ENCODE measurements at regions not wholly inside any gene's neighbourhood (a gene's known extent, or its start where the extent isn't known, plus 50 kb on each side); places are given as distances from the start of the nearest gene placed in this dataset.

DNA sequence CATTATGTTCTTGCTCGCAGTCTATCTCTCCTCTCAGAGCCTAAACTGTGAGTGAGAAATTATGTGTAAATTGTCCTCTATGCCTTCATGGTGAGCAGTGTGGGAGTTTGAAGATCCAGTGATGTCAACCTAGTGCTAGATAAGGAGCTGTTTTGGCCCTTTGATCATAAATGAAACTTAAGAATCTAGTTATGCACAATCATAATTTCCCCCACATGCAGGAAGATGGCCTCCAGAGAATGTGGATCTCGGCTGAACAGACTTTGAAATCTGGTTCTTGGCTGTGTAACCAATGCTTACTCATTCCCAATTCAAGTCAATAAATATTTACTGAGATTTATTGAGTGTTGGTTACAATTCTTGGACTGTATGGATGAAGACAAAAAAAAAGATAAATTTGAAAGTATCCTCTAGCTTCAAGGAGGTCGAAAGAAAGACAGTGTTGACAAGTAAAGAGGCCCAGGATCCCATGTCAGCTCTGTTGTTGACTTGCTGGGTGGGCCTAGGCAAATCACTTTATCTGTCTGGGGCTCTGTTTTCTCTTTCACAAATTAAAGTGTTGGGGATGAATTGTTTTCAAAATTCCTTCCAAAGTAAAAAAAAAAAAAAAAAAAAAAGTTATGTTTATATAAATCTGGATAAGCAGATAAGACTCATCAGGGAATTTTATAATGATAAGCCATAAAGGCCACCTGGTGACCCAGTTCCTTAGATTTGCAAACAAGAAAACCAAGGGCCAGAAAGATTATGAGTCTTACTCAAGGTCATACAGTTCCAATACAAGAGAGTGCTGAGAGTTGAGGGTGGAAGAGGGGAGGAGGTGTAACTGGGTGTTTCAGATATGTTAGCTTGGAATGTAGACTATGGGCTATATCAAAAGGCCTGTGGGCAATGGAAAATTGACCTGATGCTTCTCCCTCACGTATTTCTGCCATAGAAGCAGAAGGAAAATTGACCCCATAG is 969.9 kb downstream of the KCNMA1 start:
- DNase-seq (ENCODE audit: low read depth in 4 of 4, low spot score in 3 of 4) = no peak

DNA sequence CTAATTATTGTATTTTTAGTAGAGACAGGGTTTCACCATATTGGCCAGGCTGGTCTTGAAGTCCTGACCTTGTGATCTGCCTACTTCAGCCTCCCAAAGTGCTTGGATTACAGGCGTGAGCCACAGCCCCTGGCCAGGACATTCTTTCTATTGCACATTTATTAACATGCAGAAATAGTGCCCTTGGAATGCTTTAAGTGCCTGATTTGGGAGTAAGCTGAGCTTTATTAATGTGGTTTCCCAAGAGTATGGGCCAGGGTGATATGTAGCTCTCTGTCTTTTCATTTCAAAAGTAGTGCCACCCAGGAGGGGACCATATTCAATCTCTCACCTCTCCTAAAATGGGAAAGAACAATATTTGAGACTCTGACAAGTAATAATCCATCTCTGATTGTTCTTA is 970.7 kb downstream of the KCNMA1 start:
- DNase-seq (ENCODE audit: low read depth in 4 of 4, low spot score in 3 of 4) = no peak

GRCh38 chr10:76665029-76665428 is 972.6 kb downstream of the KCNMA1 start:
- no peak for DNase-seq (ENCODE audit: low read depth in 4 of 4, low spot score in 3 of 4)

DNA sequence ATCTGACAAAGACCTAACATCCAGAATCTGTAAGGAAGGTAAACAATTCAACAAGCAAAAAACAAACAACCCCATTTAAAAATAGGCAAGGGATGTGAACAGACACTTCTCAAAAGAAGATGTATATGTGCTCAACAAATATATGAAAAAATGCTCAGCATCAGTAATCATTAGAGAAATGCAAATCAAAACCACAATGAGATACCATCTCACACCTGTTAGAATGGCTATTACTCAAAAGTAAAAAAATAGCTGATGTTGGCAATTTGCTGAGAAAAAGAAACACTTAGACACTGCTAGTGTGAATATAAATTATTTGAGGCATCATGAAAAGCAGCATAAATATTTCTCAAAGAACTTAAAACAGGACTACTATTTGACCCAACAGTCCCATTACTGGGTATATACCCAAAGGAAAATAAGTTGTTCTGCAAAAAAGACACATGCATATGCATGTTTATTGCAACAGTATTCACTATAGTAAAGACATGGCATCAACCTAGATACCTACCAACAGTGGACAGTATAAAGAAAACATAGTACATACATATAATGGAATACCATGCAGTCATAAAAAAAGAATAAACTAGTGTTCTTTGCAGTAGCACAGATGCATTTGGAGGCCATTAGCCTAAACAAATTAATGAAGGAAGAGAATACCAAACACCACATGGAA is 980.1 kb downstream of the KCNMA1 start:
- no peak for DNase-seq (ENCODE audit: low read depth in 4 of 4, low spot score in 3 of 4)

- no peak for DNase-seq (ENCODE audit: low read depth in 4 of 4, low spot score in 3 of 4)
Observed at GRCh38 chr10:76651154-76651553, 986.5 kb downstream of the KCNMA1 start.

DNA sequence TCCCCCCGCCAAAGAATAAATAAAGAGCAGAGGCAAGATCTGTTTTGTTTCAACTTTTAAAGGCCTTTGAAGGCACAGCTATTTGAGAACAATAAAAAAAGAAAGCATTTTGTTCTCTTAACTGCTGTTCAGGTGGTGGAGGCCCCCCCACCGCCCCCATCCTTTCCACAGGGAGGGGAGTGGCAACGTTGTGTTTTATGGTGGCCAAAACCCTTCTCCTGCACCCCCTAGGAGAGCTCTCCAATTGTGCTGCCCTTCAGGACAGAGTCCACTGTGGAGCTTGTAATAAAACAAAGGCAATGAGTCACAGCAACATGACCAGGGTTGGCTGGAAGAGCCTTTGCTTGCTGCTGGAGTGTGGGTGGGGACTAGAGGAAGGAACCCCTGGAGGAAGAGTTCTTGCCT is 987.9 kb downstream of the KCNMA1 start:
- DNase-seq (ENCODE audit: low read depth in 4 of 4, low spot score in 3 of 4) = no peak

- DNase-seq (ENCODE audit: low read depth in 4 of 4, low spot score in 3 of 4) = no peak
Observed at GRCh38 chr10:76649254-76649653, 988.4 kb downstream of the KCNMA1 start.

GRCh38 chr10:76647301-76647700 is 990.3 kb downstream of the KCNMA1 start:
- no peak for DNase-seq (ENCODE audit: low read depth in 4 of 4, low spot score in 3 of 4)

GRCh38 chr10:76645341-76645740 is 992.3 kb downstream of the KCNMA1 start:
- no peak for DNase-seq (ENCODE audit: low read depth in 4 of 4, low spot score in 3 of 4)

DNA sequence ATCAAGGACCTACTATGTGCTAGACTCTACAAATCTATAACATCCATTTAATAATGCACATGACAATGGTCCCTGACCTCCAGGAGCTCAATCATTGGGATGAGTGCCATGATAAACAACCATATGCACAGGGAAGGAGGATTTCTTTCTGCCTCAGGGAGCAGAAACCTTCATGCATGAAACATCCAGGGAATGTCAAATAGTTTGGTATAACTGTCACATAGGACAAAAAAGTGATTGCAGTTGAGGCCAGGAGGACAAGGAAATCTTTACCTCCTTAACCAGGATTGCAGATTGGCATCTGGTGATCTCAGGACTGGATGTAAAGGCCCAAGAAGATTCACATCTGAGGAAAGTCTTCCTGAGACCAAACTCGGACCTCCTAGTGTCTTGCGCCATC is 993.1 kb downstream of the KCNMA1 start:
- no peak for DNase-seq (ENCODE audit: low read depth in 4 of 4, low spot score in 3 of 4)

DNA sequence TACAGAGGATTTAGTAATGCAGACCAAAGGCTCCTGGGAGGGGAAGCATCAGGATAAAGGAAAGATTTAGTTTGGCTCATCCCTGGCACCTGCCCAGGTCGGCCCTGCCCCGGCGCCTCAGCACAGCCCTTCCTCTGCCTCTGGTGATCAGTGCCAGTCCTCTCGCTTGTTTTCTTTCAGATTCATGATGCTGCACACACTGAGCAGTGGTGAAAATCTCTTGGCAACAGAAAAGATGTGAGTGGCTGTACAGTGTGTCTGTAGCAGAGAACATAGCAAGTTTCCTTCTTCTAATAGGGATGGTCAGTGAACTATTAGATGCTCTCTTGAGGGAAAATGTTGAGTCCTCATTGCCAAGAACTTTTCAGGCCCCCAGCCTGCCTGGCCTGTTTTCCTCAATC is 994.1 kb downstream of the KCNMA1 start:
- no peak for DNase-seq (ENCODE audit: low read depth in 4 of 4, low spot score in 3 of 4)

- DNase-seq (ENCODE audit: low read depth in 4 of 4, low spot score in 3 of 4) = no peak
Observed at GRCh38 chr10:76642358-76642757, 995.2 kb downstream of the KCNMA1 start.

GRCh38 chr10:76641215-76641614 is 996.4 kb downstream of the KCNMA1 start:
- DNase-seq (ENCODE audit: low read depth in 4 of 4, low spot score in 3 of 4) = no peak

DNA sequence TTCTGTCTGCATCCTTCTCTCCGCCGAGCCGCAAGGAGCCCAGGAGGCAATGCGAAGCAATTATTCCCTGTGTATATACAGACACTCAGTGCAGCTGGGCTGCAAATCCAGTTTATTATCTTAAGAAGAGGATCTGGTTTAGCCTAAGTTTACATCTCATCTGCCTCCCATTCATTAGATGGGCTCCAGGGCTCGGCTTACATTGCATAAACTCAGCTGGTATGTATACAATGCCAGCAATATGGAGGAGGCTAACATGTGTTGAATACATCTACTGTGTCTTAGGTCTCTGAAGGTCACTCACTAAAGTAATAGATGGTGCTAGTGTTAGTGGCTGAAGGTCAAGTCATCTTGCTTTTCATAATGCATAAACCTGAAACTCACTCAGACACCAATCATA is 996.8 kb downstream of the KCNMA1 start:
- no peak for DNase-seq (ENCODE audit: low read depth in 4 of 4, low spot score in 3 of 4)

DNA sequence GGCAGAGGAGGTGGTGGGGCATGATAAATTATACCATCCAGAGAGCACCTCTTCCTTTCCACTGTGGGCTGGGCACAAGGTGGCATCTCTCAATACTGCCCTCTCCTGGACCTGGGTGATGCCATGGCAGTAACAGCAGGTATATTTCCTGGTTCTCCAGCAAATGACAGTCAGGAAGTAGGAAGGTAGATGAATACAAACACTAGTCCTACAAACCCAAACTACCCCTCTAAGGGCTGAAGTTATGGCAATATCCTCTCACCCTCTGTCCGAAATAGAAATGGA is 1004.9 kb downstream of the KCNMA1 start:
- DNase-seq (ENCODE audit: low read depth in 4 of 4, low spot score in 3 of 4) = no peak

DNA sequence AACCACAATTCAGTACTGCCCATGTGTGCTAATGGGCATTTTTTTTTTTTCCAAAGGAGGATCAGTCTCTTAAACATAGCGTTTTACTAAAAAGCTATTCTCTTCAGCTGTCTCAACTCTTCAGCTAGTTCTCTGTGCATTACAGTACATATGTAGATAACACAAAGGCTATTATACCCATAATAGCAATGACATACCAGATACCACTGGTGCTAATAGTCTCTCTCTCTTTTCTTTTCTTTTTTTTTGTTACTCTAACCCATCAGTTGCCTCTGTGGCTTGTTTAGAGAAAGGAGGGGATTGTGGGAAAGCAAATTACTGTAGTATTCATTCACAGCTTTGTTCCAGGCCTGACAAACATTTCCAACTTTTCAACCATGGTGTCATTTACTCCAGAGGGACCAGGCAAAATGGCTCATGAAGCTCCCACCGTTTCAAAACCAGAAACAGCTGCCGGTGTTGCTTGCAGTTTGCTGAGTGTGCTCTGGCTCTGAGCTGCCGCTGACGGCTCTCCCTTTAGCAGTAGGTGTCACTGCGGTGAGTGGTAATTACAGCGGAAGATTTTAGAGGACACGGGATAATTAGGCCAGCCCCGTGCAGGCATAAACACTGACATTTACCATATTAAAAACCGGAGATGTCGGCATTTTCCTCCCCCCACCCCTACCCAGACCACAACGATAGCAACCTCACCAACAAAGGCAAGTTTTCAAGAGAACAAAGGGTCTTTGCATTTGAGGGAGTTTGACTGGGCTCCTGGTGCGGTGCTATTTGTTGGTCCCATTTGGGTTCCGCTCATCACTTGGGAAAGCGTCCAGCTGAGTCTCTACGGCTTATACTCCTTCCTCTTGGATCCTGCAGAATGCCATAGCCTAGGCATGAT is 1005.5 kb downstream of the KCNMA1 start:
- no peak for DNase-seq (ENCODE audit: low read depth in 4 of 4, low spot score in 3 of 4)

- DNase-seq (ENCODE audit: low read depth in 4 of 4, low spot score in 3 of 4) = no peak
Observed at GRCh38 chr10:76631036-76631670, 1006.5 kb downstream of the KCNMA1 start.

DNA sequence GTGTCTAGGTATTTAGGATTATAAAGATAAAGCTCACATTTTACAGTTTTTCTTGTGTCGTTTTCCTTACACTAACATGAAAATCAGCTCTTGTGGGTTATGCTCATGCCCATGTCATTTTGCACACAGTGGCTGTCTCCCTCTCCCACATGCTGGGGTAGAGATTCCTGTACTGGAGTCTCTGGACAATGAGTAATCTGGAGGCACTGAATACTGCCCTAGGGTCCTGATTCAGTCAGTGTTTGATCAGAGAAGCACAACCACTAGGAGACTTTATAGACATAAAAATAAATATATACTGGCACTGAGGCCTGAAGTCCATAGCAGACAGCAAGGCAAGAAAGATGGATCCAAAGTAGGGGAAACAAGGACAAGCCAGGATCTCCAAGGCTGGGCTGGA is 1008.8 kb downstream of the KCNMA1 start:
- DNase-seq (ENCODE audit: low read depth in 4 of 4, low spot score in 3 of 4) = no peak

DNA sequence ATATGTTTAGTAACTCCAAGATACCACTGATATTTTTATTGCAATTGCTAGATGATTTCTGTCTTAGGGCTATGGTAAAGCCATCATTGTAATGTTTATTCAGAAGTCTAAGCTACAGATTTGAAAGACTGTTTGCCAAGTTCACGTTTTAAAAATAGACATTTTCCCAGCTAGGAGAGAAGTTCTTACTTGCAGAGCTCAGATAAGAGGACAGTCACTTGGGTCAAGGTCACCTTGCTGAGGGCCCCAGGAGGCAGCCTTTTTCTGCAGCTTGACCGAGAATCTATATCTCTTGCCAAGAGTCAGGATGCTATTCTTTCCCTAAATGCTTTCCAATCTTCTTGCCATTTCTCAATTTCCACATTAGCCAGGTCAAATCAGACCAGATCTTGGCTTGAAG is 1011.2 kb downstream of the KCNMA1 start:
- no peak for DNase-seq (ENCODE audit: low read depth in 4 of 4, low spot score in 3 of 4)

DNA sequence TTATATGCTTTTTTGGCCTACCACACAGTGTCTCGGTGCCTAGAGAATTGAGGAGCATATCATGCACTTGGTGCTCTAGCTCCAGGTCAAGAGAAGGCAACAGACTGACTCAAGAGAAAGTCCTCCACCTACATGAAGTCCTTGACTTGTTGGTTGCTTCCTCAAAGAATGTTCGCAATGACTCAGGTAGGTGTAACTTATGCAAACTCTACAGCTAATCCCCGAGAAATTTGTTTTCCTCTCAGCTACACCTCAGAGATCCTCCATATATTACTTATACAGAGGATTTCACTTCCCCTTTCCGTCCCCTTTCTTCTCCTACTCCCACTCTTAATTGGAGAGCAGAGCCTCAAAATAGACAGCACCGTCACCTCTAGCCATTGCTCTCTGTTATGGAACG is 1013.1 kb downstream of the KCNMA1 start:
- no peak for DNase-seq (ENCODE audit: low read depth in 4 of 4, low spot score in 3 of 4)
